ENCODE measurements at regions not wholly inside any gene's neighbourhood (a gene's known extent, or its start where the extent isn't known, plus 50 kb on each side); places are given as distances from the start of the nearest gene placed in this dataset.
A peak's percentile ranks its signal among the peaks of the same experiment; 100 is the strongest.

GRCh38 chr3:113051787-113052186 lies 61.0 kb downstream of the GTPBP8 start:
- no peak for DNase-seq (ENCODE audit: low read depth)

DNA sequence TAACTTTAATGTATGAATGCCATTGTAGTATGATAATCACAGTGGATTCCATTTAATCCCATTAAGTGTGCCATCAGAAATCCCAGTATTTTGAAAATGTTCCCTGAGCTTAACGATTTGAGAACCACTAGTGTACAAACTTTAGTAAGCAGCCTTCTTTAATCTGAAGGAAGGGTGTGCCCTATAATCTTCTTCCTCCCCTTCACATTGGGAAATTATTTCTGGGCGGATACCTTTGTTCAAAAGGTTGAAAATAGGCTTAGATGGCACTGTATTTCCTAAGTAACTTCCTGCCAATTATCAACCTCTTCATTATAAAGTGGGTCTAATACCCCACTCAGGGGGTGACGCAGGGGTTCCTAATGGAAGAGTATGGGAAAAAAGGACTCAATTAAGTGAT lies 62.4 kb downstream of the GTPBP8 start:
- no peak for DNase-seq (ENCODE audit: low read depth)

DNA sequence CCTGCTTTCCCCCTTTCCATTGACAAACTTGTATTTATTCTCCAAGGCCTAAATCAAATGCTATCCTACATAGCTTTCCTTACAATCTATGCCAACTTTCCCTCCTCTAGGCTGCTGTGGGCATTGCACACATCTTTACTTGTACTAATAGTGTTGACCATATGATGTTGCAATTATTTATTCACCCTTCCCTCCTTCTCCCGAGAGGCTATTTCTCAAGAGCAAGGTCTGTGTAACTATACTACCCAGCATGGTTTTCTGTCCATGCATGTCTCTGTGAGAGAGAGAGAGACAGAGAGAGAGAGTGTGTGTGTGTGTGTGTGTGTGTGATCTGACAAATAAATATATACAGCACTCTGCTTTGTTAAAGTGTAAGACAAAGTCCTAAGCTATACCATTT lies 63.8 kb downstream of the GTPBP8 start:
- peak; percentile 71 for DNase-seq (ENCODE audit: low read depth)

DNA sequence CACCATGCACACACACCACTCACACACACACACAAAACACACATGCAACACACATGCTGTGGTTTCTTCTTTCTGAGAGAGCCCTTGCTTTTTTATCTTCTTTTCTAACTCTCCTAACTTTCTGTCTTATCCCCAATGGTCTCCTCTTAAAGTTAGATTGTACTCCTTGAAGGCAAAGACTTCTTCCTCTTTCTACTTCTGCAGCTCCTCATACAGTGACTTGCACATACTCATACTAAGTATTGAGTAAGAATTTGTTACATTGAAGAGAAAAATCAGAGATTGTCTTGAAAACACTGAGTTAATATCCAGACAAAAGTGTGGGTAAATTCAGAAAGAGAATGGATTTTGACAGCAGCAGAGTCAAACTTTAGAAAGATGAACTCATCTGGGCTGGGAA lies 64.4 kb downstream of the GTPBP8 start:
- no peak for DNase-seq (ENCODE audit: low read depth)

- DNase-seq (ENCODE audit: low read depth): no peak
Observed at GRCh38 chr3:113055961-113056360, 65.2 kb downstream of the GTPBP8 start.

- no peak for DNase-seq (ENCODE audit: low read depth)
Observed at GRCh38 chr3:113057117-113057516, 66.3 kb downstream of the GTPBP8 start.

DNA sequence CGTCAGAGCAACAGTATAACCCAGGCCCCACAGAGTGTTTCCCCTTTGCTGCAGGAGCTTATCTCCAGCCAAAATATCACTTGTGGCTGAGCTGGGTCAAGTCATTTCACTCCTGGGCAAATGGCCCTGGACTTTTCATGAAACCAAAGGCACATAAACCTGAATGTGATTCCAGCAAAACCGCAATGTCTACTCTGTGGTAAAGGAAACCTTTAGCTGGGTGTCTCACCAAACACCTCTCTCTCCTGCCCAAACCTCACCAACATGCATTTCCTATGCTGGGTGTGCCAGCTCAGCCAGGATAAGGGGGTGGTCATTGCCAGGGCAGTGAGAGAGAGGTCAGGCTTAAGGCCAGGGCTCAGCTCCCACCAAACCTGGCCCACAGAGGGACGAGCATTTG lies 67.4 kb downstream of the GTPBP8 start:
- DNase-seq (ENCODE audit: low read depth): no peak

- DNase-seq (ENCODE audit: low read depth): no peak
Observed at GRCh38 chr3:113062705-113063104, 71.9 kb downstream of the GTPBP8 start.

DNA sequence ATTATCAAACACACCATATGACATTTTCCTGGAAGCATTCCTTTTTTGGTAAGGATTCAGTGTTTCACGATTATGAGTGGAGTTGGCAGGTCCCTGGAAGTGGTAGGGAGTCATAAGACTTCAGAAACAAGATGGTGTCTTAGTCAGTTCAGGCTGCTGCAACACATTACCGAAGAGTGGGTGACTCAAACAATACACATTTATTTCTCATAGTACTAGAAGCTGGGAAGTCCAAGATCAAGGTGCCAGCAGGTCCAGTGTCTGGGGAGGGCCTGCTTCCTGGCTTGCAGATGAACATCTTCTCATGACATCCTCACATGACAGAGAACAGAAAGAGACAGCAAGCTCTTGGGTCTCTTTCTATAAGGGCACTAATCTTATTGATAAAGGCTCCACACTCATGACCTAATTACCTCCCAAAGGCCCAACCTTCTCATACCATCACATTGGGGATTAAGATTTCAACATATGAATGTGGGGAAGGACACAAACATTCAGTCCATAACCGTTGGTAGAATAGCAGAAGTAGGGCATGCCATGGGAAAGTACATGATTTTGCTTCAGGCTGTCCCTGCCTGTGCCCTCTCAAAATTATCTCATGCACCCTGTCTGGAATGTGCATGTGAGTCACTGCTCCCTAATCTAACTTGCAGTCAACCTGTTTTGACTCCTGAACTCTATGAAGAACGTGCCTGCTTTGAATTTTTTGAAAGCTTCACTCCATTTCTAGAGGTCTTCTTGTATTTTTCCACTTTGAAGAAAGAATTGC lies 72.5 kb downstream of the GTPBP8 start:
- no peak for DNase-seq (ENCODE audit: low read depth)

DNA sequence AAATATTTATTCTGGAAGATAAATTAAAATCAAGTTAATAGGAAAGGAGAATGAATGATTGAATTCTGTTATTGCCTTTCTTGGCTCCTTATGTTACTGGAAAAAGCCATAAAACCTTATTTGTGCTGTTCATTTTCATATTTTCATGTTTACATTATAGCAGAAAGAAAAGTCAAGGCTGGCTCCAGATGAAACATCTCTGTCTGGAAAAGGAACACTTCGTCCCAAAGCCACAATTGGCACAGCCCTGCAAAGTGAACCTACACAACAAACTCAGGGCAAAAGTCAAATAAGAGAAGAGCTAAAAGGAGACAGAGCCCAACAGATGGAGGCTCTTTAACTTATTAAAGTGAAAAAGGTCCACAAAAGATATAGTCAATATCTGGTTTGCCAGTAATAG lies 73.4 kb downstream of the GTPBP8 start:
- no peak for DNase-seq (ENCODE audit: low read depth)

DNA sequence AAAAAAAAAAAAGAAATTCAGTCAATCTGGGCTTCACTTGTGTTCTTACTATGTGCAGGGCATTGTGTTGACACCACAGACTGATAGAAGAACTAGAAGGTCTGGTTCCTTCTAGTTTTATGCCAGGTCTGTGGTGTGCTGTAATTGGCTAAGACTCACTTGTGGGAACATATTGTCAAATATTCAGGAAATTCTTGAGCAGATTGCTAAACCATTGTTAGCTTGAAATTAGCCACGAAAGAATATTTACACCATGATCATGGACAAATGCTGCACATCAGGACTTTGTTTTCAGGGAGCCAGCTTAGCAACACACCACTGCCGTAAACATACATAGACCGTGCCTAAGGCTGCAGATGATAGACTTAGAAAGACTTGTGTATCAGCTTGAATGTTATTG lies 74.6 kb downstream of the GTPBP8 start:
- no peak for DNase-seq (ENCODE audit: low read depth)

GRCh38 chr3:113070072-113070640 lies 79.4 kb downstream of the GTPBP8 start:
- no peak for DNase-seq (ENCODE audit: low read depth)

DNA sequence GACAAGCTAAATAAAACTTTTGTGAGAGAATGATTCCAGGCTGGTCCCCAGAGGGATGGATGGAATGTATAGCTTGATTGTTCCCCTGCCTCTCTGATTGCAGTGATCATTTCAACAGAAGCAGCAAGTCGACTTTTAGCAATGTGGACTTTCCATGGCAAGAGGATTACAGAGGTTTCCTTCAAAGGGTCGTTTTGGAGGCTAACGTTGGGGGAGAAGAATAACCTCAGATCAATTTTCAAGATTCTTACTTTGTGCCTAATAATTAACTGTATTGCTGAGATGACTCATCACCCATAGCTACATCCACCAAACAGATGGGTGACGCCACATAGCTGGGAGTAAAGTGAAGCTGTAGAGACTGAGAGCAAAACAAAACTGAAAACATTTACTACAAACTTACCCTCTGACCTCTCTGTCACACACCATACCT lies 79.9 kb downstream of the GTPBP8 start:
- no peak for DNase-seq (ENCODE audit: low read depth)

DNA sequence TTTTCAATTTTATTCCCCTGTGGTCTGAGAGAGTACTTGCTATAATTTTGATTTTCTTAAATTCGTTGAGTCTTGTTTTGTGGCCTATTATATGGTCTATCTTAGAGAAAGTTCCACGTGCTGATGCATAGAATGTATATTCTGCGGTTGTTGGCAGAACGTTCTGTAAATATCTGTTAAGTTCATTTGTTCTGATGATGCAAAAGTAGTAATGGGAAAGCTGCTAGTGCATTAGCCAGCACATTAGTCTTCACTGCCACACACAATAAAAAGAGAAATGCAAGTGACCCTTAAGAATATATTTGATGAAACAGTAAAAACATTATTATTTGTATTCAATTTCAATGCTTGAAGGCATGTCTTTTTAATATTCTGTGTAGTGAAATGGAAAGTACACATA lies 84.8 kb downstream of the GTPBP8 start:
- no peak for DNase-seq (ENCODE audit: low read depth)

- DNase-seq (ENCODE audit: low read depth): no peak
Observed at GRCh38 chr3:113079218-113079961, 88.6 kb downstream of the GTPBP8 start.

DNA sequence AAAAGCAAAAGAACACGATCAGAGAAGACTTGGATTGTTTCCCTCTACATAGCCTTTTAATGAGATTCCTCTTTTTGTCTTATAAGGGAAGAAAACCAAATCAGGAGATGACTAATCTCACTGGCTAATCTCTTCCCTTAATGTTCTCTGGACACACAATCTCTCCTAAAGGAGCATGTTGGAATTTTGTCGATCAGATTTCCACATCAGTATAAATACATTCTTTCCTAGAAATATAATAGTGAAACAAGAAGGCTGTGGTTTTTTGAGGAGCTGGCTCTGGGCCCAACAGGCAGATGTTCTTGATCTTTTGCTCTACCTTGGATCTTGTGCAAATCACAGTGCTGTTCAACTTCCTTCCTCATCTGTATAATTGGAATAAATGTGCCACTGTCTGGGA lies 94.0 kb downstream of the GTPBP8 start:
- peak; percentile 86 for DNase-seq (ENCODE audit: low read depth)

GRCh38 chr3:113086560-113087461 lies 96.0 kb downstream of the GTPBP8 start:
- DNase-seq (ENCODE audit: low read depth): no peak

- DNase-seq (ENCODE audit: low read depth): no peak
Observed at GRCh38 chr3:113088616-113089015, 97.8 kb downstream of the GTPBP8 start.

DNA sequence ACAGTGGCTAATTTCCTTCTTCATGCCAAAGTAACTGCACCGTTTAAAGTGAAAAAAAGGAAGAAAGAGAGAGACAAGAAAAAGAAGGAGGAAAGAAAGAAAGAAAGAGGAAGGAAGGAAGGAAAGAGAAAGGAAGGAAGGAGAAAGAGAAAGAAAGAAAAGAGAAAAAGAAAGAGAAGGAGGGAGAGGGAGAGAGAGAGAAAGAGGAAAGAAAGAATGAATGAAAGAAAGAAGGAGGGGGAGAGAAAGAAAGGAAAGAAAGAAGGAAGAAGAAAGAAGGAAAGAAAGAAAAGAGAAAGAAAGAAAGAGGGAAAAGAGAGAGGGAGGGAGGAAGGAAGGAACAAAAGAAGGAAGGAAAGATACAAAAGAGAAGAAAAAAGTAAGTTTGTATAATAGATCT lies 100.6 kb downstream of the GTPBP8 start:
- no peak for DNase-seq (ENCODE audit: low read depth)

DNA sequence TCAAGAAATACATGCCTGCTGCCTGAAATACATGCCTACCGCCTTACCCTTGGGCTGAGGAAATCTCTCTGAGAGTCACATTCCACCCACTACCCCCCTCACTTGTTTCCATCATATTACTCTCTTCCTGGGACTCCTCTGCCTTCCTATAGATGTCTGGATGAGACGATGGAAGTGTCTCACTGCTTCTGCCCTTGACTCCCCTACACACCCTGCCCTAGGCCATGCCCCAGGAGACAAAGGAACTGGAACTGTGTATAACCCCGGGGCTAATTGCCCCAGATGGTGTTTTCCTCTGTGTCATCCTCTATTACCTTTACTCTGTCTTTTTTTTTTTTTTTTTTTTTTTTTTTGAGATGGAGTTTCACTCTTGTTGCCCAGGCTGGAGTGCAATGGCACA lies 102.0 kb downstream of the GTPBP8 start:
- DNase-seq (ENCODE audit: low read depth): no peak

- DNase-seq (ENCODE audit: low read depth): no peak
Observed at GRCh38 chr3:113094337-113095221, 103.8 kb downstream of the GTPBP8 start.
